ENCODE measurements at regions not wholly inside any gene's neighbourhood (a gene's known extent, or its start where the extent isn't known, plus 50 kb on each side); places are given as distances from the start of the nearest gene placed in this dataset.
"Not testable (repeated sequence)": the region's sequence is repeated elsewhere in the genome, so short reads cannot be mapped to it uniquely, and the experiment has no call there.

DNA sequence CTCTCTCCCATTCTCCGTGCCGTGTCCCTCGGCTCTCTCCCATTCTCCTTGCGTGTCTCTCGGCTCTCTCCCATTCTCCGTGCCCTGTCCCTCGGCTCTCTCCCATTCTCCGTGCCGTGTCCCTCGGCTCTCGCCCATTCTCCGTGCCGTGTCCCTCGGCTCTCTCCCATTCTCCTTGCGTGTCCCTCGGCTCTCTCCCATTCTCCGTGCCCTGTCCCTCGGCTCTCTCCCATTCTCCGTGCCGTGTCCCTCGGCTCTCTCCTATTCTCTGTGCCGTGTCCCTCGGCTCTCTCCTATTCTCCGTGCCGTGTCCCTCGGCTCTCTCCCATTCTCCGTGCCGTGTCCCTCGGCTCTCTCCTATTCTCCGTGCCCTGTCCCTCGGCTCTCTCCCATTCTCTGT lies 94.6 kb upstream of the FRG1 start:
- not testable (repeated sequence) for DNase-seq (ENCODE audit: low read depth, low spot score)

GRCh38 chr4:189846608-189847007 lies 94.1 kb upstream of the FRG1 start:
- not testable (repeated sequence) for DNase-seq (ENCODE audit: low read depth, low spot score)

GRCh38 chr4:189848672-189849071 lies 92.0 kb upstream of the FRG1 start:
- not testable (repeated sequence) for DNase-seq (ENCODE audit: low read depth, low spot score)

GRCh38 chr4:189850239-189850856 lies 90.3 kb upstream of the FRG1 start:
- DNase-seq (ENCODE audit: low read depth, low spot score) = no peak

DNA sequence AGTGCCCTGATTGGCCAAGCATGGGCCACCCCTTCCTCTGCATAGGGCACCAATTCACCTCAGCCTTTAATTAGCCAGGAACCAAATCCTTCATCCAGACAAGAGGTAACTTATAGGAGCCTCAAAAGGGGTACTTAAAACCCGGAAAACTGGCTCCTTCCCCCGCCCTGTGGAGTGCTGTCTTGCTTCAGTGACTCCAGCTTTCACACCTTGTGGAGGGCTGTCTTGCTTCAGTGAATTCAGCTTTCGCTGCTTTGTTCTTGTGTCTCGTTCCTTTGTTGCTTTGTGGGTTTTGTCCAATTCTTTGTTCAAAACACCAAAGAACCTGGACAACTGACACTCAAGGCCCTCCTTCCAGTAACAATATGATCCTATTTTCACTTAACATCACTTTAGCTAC lies 82.2 kb upstream of the FRG1 start:
- no peak for DNase-seq (ENCODE audit: low read depth, low spot score)

DNA sequence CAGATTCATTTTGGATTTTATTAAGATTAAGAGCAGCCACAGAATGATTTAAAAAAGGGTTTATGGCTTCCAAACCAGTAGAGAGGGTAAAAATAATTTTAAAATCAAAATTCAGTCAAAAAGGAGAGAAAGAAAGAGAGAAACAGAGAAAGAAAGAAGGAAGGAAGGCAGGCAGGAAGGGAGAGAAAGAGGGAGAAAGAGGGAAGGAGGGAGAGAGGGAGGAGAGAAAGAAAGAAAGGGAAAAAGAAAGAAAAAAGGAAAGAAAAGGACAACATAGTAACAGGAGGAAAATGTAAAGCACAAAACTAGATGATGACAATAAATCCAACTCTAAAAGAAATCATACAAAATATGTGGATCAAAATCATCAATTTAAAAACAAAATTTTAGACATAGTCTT lies 79.6 kb upstream of the FRG1 start:
- DNase-seq (ENCODE audit: low read depth, low spot score) = no peak

DNA sequence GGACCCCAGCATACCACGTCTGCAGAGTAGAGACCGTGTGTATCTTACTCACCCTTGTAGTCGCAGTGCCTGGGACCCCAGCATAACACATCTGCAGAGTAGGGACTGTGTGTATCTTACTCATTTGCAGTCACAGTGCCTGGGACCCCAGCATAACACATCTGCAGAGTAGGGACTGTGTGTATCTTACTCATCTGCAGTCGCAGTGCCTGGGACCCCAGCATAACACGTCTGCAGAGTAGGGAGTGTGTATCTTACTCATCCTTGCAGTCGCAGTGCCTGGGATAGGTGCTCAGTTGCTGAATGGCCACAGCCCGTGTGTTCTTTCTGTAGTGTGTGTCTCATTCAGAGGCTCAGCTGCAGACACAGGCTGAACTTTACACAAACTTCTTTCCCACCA lies 71.4 kb upstream of the FRG1 start:
- DNase-seq (ENCODE audit: low read depth, low spot score) = no peak

DNA sequence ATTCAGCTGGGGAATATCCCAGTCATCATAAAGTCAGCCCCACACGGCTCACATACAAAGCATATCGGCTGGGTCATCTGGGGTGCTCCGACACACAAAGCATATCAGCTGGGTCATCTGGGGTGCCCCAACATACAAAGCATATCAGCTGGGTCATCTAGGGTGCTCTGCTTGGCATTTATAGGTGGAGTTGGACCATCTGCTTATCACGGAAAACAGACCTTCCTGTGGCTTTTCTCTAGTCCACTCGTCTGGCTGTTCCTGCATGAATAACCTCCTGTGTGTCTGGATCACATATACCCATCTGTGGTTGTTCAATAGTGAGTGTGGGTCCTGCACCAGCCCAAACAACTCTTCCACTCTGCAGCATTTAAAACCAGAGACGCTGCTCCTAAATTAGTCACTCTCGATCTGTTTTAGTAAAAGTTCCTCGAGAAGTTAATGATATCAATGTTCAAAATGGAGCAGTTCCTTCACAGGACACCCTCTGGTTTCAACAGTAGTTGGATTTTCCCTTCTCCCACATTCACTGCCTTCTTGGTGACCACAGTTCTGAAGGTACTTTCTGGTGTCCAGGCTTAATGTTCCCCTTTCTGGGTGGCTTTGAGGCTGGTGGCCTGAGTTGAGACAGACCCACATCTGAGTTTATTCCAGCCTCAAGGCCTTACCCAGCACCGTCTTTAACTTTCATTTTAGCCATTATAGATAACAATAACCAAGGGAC lies 70.0 kb upstream of the FRG1 start:
- no peak for DNase-seq (ENCODE audit: low read depth, low spot score)

GRCh38 chr4:189874591-189874990 lies 66.1 kb upstream of the FRG1 start:
- no peak for DNase-seq (ENCODE audit: low read depth, low spot score)

DNA sequence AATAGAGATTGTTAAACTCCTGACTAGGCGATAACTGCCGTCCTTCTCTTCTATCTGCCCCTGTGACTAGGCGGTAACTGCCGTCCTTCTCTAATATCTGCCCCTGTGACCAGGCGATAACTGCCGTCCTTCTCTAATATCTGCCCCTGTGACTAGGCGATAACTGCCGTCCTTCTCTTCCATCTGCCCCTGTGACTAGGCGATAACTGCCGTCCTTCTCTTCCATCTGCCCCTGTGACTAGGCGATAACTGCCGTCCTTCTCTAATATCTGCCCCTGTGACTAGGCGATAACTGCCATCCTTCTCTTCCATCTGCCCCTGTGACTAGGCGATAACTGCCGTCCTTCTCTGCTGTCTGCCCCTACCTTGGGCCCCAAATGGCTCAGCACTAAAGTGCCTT lies 59.5 kb upstream of the FRG1 start:
- DNase-seq (ENCODE audit: low read depth, low spot score) = not testable (repeated sequence)

- DNase-seq (ENCODE audit: low read depth, low spot score) = not testable (repeated sequence)
Observed at GRCh38 chr4:189888407-189888806, 52.3 kb upstream of the FRG1 start.
